CD14-positive monocyte (primary cell): ENCODE measurements at regions not wholly inside any gene's neighbourhood (a gene's known extent, or its start where the extent isn't known, plus 50 kb on each side); places are given as distances from the start of the nearest gene placed in this dataset.

Source experiments
- DNase-seq, 3 donors: peaks; one replicate each; pipeline ENCODE4 v3.0.0-alpha.2; 2011 to 2022
- H2AFZ ChIP-seq: 2 replicates; pipeline ENCODE4 v1.6.0; 2012; ENCODE audit warnings: mild to moderate bottlenecking, low read depth, low read length, inconsistent platforms; ENCODE audit not compliant: insufficient read depth, poor library complexity, severe bottlenecking
- H3K27ac ChIP-seq, 2 donors: 1 replicate in 1 of 2; 2 replicates in 1 of 2; pipeline ENCODE4 v1.5.1; 2012 to 2013; ENCODE audit warnings: low read length in 2 of 2, control low read depth in 1 of 2, inconsistent platforms in 1 of 2, low read depth in 1 of 2, mild to moderate bottlenecking in 1 of 2
- H3K27me3 ChIP-seq, 2 donors: one replicate each; pipeline versions ENCODE4 v1.6.0 to v1.6.1; 2011 to 2013; ENCODE audit warnings: low read length in 2 of 2; ENCODE audit not compliant: control insufficient read depth in 2 of 2, insufficient read depth in 2 of 2
- H3K36me3 ChIP-seq, 2 donors: replicated peaks in 1 of 2; 1 replicate in 1 of 2; 2 replicates in 1 of 2; pipeline versions ENCODE4 v1.5.1 to v1.6.1; 2012 to 2013; ENCODE audit warnings: low read length in 2 of 2, control low read depth in 1 of 2, inconsistent platforms in 1 of 2, mild to moderate bottlenecking in 1 of 2; ENCODE audit not compliant: insufficient read depth in 2 of 2, control insufficient read depth in 1 of 2
- H3K4me1 ChIP-seq, 2 donors: 1 replicate in 1 of 2; 2 replicates in 1 of 2; pipeline versions ENCODE4 v1.5.1 to v1.6.1; 2012 to 2013; ENCODE audit warnings: low read length in 2 of 2, control low read depth in 1 of 2, inconsistent platforms in 1 of 2, mild to moderate bottlenecking in 1 of 2, moderate library complexity in 1 of 2; ENCODE audit not compliant: insufficient read depth in 2 of 2, control insufficient read depth in 1 of 2
- H3K4me2 ChIP-seq: replicated peaks from 2 replicates; pipeline ENCODE3; 2012; ENCODE audit warnings: low read length, moderate library complexity, mild to moderate bottlenecking; ENCODE audit not compliant: poor library complexity, severe bottlenecking; ENCODE audit errors: extremely low read depth
- H3K4me3 ChIP-seq, 3 experiments: fragments of 200-600 bp in 1 of 3; sonication (generic) in 1 of 3; replicated peaks in 1 of 3; 1 replicate in 2 of 3; 2 replicates in 1 of 3; pipeline ENCODE4 v1.5.1; 2011 to 2013; ENCODE audit warnings: low read length in 3 of 3, mild to moderate bottlenecking in 3 of 3, control low read depth in 2 of 3, low read depth in 2 of 3, inconsistent platforms in 1 of 3, moderate library complexity in 1 of 3
- H3K79me2 ChIP-seq: 2 replicates; pipeline ENCODE4 v1.6.0; 2012; ENCODE audit warnings: mild to moderate bottlenecking, control low read depth, inconsistent platforms, low read length, moderate library complexity; ENCODE audit not compliant: insufficient read depth
- H3K9ac ChIP-seq: 2 replicates; pipeline ENCODE4 v1.6.0; 2017; ENCODE audit warnings: low read length, mild to moderate bottlenecking; ENCODE audit not compliant: insufficient read depth, poor library complexity, severe bottlenecking
- H3K9me3 ChIP-seq, 2 donors: replicated peaks in 1 of 2; 1 replicate in 1 of 2; 2 replicates in 1 of 2; pipeline versions ENCODE4 v1.5.1 to v1.6.1; 2012 to 2013; ENCODE audit warnings: low read length in 2 of 2, control low read depth in 1 of 2; ENCODE audit not compliant: control insufficient read depth in 1 of 2, insufficient read depth in 1 of 2
- H4K20me1 ChIP-seq: 2 replicates; pipeline ENCODE4 v1.6.0; 2012; ENCODE audit warnings: mild to moderate bottlenecking, low read length, control low read depth, moderate library complexity; ENCODE audit not compliant: insufficient read depth
- H3K27ac Mint-ChIP-seq, 7 donors: one replicate each; pipeline ENCODE4 v1.8.0; 2020; ENCODE audit warnings: mild to moderate bottlenecking in 7 of 7, mixed read lengths in 7 of 7, moderate library complexity in 6 of 7, inconsistent platforms in 2 of 7
- H3K27me3 Mint-ChIP-seq, 3 donors: one replicate each; pipeline ENCODE4 v1.8.0; 2021 to 2022; ENCODE audit warnings: low read depth in 3 of 3, mild to moderate bottlenecking in 3 of 3, mixed read lengths in 3 of 3, moderate library complexity in 3 of 3, inconsistent platforms in 1 of 3
- H3K36me3 Mint-ChIP-seq, 2 donors: one replicate each; pipeline ENCODE4 v1.8.0; 2020; ENCODE audit warnings: mixed read lengths in 2 of 2, inconsistent platforms in 1 of 2, mild to moderate bottlenecking in 1 of 2
- H3K4me1 Mint-ChIP-seq: one replicate; pipeline ENCODE4 v1.8.0; 2020; ENCODE audit warnings: mild to moderate bottlenecking, mixed read lengths
- H3K4me3 Mint-ChIP-seq, 2 donors: one replicate each; pipeline ENCODE4 v1.8.0; 2020; ENCODE audit warnings: mild to moderate bottlenecking in 2 of 2, mixed read lengths in 2 of 2, moderate library complexity in 1 of 2
- H3K9me3 Mint-ChIP-seq, 7 donors: one replicate each; pipeline ENCODE4 v1.8.0; 2020 to 2022; ENCODE audit warnings: mixed read lengths in 7 of 7, mild to moderate bottlenecking in 6 of 7, moderate library complexity in 6 of 7, inconsistent platforms in 2 of 7
- WGBS: methylation state at CpG from one replicate; pipeline ENCODE4 v1.1.5; 2013; ENCODE audit warnings: missing lambda C conversion rate; ENCODE audit not compliant: insufficient coverage; 5-methylcytosine and 5-hydroxymethylcytosine counted together
- intact Hi-C, 2 donors: fragments of 100-400 bp; cut with micrococcal nuclease; formaldehyde crosslinking; loops; one replicate each; pipeline versions ENCODE4 v1.15.0 to v1.15.1; 2023
- TF ChIP-seq, protein P1 (sequence below): fragments of 200-600 bp; IDR thresholded peaks from one replicate; pipeline ENCODE4 v1.8.0; 2022; ENCODE audit warnings: antibody characterized with exemption, mild to moderate bottlenecking

DNA sequence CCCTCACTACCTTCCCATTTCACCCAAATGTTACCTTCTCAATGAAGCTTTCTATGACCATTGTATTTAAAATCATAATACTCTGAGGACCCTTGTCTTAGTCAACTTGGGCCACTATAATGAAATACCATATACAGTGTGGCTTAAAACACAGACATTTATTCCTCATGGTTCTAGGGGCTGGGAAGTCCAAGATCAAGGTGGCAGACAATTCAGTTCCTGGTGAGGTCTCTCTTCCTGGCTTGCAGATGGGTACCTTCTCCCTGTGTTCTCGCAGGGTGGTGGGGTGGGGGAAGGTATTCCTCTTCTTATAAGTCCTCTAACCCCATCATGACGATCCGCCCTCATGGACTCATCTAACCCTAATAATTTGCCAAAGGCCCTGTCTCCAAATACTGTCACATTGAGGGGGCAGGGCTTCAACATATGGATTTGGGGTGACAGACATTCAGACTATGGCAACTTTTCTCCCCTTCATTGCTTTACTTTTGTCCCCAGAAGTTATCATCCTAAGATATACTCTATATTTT, 163.7 kb upstream of the PWP1 start:
- Histone ChIP-seq H2AFZ (no peak overlapping the region), H4K20me1 (no peaks in the 10 kb centered on the region), H3K27ac (no peak overlapping the region), H3K4me2 (no peak overlapping the region), H3K9ac (no peak overlapping the region), H3K4me3 (no peak overlapping the region), H3K9me3 (peaks cover 0 to 4% of the 10 kb centered on the region in 2 donors), H3K27me3 (no peaks in the 10 kb centered on the region), H3K4me1 (peaks cover 0 to 8% of the 10 kb centered on the region in 2 donors), H3K79me2 (no peaks in the 10 kb centered on the region), H3K36me3 (peaks cover 0 to 2% of the 10 kb centered on the region in 2 donors)
- Mint-ChIP-seq H3K27me3 (no peaks in the 10 kb centered on the region), H3K4me3 (no peak overlapping the region), H3K4me1 (peaks cover 13% of the 10 kb centered on the region), H3K27ac (no peak overlapping the region), H3K36me3 (peaks cover 0 to 4% of the 10 kb centered on the region in 2 donors), H3K9me3 (peaks cover 5 to 15% (median 7%) of the 10 kb centered on the region in 7 donors)
- no peak for DNase-seq
- intact Hi-C loops: no loop called here
- TF ChIP-seq, protein P1, sequence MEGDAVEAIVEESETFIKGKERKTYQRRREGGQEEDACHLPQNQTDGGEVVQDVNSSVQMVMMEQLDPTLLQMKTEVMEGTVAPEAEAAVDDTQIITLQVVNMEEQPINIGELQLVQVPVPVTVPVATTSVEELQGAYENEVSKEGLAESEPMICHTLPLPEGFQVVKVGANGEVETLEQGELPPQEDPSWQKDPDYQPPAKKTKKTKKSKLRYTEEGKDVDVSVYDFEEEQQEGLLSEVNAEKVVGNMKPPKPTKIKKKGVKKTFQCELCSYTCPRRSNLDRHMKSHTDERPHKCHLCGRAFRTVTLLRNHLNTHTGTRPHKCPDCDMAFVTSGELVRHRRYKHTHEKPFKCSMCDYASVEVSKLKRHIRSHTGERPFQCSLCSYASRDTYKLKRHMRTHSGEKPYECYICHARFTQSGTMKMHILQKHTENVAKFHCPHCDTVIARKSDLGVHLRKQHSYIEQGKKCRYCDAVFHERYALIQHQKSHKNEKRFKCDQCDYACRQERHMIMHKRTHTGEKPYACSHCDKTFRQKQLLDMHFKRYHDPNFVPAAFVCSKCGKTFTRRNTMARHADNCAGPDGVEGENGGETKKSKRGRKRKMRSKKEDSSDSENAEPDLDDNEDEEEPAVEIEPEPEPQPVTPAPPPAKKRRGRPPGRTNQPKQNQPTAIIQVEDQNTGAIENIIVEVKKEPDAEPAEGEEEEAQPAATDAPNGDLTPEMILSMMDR: no peak
- no CpG with 5 or more reads among the region's 3 CpGs for WGBS

GRCh38 chr12:107522692-107523477, 162.7 kb upstream of the PWP1 start:
- H3K27me3 ChIP-seq: no peaks in the 10 kb centered on the region
- 100% methylated on average over 3 of the region's 3 CpGs for WGBS
- no peak overlapping the region for H2AFZ ChIP-seq
- no peak overlapping the region for H3K4me3 ChIP-seq
- TF ChIP-seq, protein P1: no peak
- peaks cover 0 to 8% of the 10 kb centered on the region in 2 donors for H3K4me1 ChIP-seq
- no peak overlapping the region for H3K4me2 ChIP-seq
- peaks cover 0 to 4% of the 10 kb centered on the region in 2 donors for H3K9me3 ChIP-seq
- Mint-ChIP-seq H3K27me3 (no peaks in the 10 kb centered on the region), H3K36me3 (peaks cover 0 to 4% of the 10 kb centered on the region in 2 donors), H3K4me3 (no peak overlapping the region), H3K4me1 (peaks cover 13% of the 10 kb centered on the region), H3K27ac (no peak overlapping the region), H3K9me3 (peaks cover 5 to 15% (median 7%) of the 10 kb centered on the region in 7 donors)
- H4K20me1 ChIP-seq: no peaks in the 10 kb centered on the region
- no peaks in the 10 kb centered on the region for H3K79me2 ChIP-seq
- intact Hi-C loops: no loop called here
- H3K36me3 ChIP-seq: peaks cover 0 to 2% of the 10 kb centered on the region in 2 donors
- no peak for DNase-seq
- H3K27ac ChIP-seq: no peak overlapping the region
- H3K9ac ChIP-seq: no peak overlapping the region
